SK-N-MC (cell line): ENCODE measurements at regions not wholly inside any gene's neighbourhood (a gene's known extent, or its start where the extent isn't known, plus 50 kb on each side); places are given as distances from the start of the nearest gene placed in this dataset.

Experiments used
- EZH2 ChIP-seq: fragments of 200-600 bp; sonication (generic); IDR thresholded peaks from one replicate; pipeline ENCODE4 v1.6.1; 2017; ENCODE audit warnings: antibody characterized with exemption
- FOXP2 ChIP-seq: optimal IDR thresholded peaks from 2 replicates; pipeline ENCODE3; 2011; ENCODE audit warnings: mild to moderate bottlenecking, moderate library complexity; ENCODE audit not compliant: insufficient read depth; ENCODE audit errors: extremely low read length, control extremely low read depth
- POLR2AphosphoS5 ChIP-seq: IDR thresholded peaks from 2 replicates; pipeline ENCODE4 v1.6.1; 2012; ENCODE audit warnings: mild to moderate bottlenecking, low read depth, low read length, borderline replicate concordance

- no peak for TF ChIP-seq EZH2
- no peak for TF ChIP-seq POLR2AphosphoS5
- TF ChIP-seq FOXP2, result no peak
These were observed 251.8 kb upstream of the RORA start for GRCh38 chr15:61480863-61481262.
